ENCODE measurements at regions not wholly inside any gene's neighbourhood (a gene's known extent, or its start where the extent isn't known, plus 50 kb on each side); places are given as distances from the start of the nearest gene placed in this dataset.
"Not testable (repeated sequence)": the region's sequence is repeated elsewhere in the genome, so short reads cannot be mapped to it uniquely, and the experiment has no call there.

DNA sequence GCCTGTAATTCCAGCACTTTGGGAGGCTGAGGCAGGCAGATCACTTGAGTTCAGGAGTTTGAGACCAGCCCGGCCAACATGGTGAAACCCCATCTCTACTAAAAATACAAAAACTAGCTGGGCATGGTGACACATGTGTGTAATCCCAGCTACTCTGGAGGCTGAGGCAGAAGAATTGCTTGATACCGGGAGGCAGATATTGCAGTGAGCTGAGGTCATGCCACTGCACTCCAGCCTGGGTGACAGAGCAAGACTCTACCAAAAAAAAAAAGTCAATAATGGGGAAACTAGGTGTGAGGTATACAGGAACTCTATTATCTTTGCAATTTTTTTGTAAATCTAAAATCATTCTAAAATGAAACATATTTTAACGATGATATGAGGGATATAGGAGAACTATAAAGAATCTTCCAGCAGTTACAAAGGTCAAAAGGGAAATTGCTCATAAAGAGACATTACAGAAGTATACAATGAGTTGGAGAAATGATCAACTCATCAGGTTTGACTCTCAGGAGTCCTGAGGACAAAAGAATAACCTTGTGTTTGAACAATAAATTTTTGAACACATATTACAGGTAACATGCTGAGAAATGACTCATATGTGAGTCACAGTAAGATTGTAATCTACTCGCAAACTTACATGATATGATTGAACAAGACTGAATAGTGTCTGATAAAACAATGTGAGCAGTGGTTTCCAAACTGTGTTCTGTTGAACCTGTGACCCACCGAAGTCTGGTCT is 272.6 kb downstream of the FGFR2 start:
- no peak overlapping the region for H3K4me3 ChIP-seq (ENCODE audit: low read depth, low read length)
- DNase-seq (ENCODE audit: low read depth) = no peak

DNA sequence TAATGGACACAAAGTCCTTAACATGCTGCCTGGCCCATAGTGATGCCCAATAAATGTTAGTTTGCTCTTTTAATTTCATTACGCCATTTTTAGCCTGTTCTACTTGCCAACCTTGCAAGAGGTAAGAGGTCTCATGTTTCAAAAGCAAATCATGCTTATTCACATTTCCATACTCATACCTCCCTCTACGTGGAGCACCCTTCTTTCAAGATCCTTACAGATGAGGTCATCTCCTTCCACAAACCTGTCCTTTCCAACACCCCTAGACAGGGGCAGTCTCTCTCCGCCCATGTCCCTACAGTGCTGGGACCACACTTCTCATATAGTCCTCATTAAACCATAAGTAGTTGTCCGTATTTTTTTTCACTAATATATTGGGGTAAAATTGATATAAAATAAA is 271.3 kb downstream of the FGFR2 start:
- TF ChIP-seq, protein P1, sequence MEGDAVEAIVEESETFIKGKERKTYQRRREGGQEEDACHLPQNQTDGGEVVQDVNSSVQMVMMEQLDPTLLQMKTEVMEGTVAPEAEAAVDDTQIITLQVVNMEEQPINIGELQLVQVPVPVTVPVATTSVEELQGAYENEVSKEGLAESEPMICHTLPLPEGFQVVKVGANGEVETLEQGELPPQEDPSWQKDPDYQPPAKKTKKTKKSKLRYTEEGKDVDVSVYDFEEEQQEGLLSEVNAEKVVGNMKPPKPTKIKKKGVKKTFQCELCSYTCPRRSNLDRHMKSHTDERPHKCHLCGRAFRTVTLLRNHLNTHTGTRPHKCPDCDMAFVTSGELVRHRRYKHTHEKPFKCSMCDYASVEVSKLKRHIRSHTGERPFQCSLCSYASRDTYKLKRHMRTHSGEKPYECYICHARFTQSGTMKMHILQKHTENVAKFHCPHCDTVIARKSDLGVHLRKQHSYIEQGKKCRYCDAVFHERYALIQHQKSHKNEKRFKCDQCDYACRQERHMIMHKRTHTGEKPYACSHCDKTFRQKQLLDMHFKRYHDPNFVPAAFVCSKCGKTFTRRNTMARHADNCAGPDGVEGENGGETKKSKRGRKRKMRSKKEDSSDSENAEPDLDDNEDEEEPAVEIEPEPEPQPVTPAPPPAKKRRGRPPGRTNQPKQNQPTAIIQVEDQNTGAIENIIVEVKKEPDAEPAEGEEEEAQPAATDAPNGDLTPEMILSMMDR (IDR thresholded peaks at IDR 0.05; ENCODE audit: insufficient read depth, low read depth, low read length) = no peak
- H3K4me3 ChIP-seq (ENCODE audit: low read depth, low read length) = no peak overlapping the region
- no peak for DNase-seq (ENCODE audit: low read depth)

More for the DNA sequence above, 272.6 kb downstream of the FGFR2 start:
- TF ChIP-seq, protein P1 (IDR thresholded peaks at IDR 0.05; ENCODE audit: insufficient read depth, low read depth, low read length) = no peak

DNA sequence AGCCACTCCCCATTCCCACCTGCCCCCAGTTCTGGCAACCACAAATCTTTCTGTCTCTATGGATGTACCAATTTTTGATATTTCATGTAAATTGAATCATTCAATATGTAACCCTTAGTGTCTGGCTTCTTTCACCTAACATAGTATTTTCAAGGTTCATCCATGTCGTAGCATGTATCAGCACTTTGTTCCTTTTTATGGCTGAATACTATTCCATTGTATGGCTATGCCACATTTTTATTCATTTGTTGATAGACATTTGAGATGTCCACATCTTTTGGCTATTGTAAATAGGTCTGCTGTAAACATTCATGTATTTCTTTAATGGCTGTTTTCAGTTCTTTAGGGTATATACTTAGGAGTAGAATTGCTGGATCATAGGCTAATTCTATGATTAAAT is 270.5 kb downstream of the FGFR2 start:
- TF ChIP-seq, protein P1 (IDR thresholded peaks at IDR 0.05; ENCODE audit: insufficient read depth, low read depth, low read length) = no peak
- DNase-seq (ENCODE audit: low read depth) = no peak
- no peak overlapping the region for H3K4me3 ChIP-seq (ENCODE audit: low read depth, low read length)

DNA sequence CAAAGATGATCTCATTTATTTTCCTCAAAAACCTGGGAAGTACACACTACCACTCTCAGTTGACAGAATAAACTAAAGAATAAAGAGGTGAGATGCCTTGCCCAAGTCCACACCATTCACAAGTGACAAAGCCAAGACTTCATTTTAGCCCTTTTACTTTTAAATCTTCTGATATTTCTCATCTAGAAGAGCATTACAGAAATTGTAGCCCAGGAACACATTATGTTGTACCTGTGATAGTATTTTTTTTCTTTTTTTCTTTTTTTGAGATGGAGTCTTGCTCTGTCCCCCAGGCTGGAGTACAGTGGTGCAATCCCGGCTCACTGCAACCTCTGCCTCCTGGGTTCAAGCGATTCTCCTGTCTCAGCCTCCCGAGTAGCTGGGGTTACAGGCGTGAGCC is 268.6 kb downstream of the FGFR2 start:
- H3K4me3 ChIP-seq (ENCODE audit: low read depth, low read length); DNase-seq (ENCODE audit: low read depth): not testable (repeated sequence)

DNA sequence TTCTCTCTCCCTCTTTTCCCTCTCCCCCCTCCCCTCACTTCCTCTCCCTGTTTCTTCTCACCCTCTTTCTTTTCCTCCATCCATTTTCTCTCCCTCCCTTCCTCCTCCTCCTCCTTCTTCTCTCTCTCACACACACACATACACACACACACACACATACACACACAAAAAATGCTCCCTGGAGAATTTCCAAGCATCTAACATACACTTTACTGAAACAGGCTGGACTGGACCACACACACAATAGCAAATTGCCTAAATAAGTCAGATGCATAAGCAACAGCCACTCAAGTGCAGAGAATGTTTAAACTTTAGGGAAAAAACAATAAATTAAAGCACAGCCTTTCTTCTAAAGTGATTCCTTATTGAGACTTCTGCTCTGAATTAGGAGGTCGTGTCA is 267.7 kb downstream of the FGFR2 start:
- no peak for DNase-seq (ENCODE audit: low read depth)
- H3K4me3 ChIP-seq (ENCODE audit: low read depth, low read length) = no peak overlapping the region
- TF ChIP-seq, protein P1 (IDR thresholded peaks at IDR 0.05; ENCODE audit: insufficient read depth, low read depth, low read length) = no peak

DNA sequence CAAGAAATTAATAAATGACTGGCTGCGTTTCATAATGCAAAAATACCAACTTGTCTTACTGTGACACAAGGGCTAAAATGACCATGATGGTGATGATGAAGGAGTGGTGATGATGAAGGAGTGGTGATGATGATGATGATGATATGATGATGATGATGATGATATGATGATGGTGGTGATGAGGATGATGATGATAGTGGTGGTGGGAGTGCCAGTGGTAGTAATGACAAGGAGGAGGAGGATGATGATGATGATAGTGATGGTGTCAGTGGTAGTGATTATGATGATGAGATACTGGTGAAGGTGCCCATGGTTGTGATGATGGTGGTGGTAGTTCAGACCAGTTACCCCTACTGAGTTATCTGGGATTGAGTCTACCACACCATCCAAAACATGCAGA is 265.9 kb downstream of the FGFR2 start:
- TF ChIP-seq, protein P1 (IDR thresholded peaks at IDR 0.05; ENCODE audit: insufficient read depth, low read depth, low read length) = no peak
- DNase-seq (ENCODE audit: low read depth) = no peak
- no peak overlapping the region for H3K4me3 ChIP-seq (ENCODE audit: low read depth, low read length)

DNA sequence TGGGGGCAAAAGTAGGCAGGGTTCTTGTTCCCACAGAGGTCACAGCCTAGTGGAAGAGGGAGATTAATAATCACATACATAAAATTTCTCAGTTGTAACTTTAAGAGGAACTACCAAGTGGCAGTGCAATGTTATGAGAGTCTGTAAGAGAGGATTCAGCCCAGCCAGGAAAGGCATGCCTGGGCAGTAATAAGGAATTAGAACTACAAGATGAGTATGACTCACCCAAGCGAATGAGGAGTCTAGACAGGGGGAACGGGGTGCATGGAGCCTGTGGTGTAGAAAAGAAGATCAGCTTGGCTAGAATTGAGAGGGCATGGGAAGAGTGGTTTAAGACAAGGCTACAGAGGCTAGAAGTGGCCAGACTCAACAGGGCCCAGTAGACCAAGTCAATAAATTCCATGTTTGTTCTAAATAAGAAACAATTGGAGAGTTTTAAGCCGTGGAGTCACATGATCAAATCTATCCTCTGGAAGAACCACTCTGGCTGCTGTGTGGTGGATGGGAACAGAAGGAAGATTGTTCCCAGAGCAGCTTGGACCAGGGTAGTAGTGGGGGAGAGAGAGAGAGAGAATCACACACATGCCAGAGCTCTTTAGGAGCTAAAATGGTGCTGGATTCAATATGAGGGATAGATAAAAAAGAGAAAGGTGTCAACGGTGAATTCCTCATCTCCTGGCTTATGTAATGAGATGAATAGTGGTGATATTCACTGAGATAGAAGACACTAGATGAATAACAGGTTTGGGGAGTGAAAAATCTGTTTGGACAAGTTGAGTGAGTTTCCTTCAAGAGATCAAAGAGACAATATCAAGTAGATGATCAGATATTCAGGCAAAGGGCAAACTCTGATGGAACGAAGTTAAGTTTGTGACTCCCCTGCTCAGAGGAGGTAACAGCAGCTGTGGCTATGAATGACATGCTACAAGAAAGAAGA is 265.1 kb downstream of the FGFR2 start:
- no peak overlapping the region for H3K4me3 ChIP-seq (ENCODE audit: low read depth, low read length)
- TF ChIP-seq, protein P1 (IDR thresholded peaks at IDR 0.05; ENCODE audit: insufficient read depth, low read depth, low read length) = no peak
- DNase-seq (ENCODE audit: low read depth) = no peak
